ENCODE measurements at regions not wholly inside any gene's neighbourhood (a gene's known extent, or its start where the extent isn't known, plus 50 kb on each side); places are given as distances from the start of the nearest gene placed in this dataset.

- TF ChIP-seq CTCF (IDR thresholded peaks at IDR 0.05) (no peak), POLR2A (IDR thresholded peaks at IDR 0.05) (no peak)
Measured at GRCh38 chr4:4726051-4726450, 133.4 kb upstream of the MSX1 start.
